ENCODE measurements at regions not wholly inside any gene's neighbourhood (a gene's known extent, or its start where the extent isn't known, plus 50 kb on each side); places are given as distances from the start of the nearest gene placed in this dataset.

- POLR2A ChIA-PET, result no interaction called here
- FAIRE-seq (no peak), ATAC-seq (no peak), DNase-seq (ENCODE audit: low read depth, low spot score) (no peak)
- no TSS peak for BruUV-seq (replicated peaks)
- no peaks in the 10 kb centered on the region for H3K4me1 ChIP-seq (ENCODE audit: control insufficient read depth, insufficient read depth, low read length)
- no peak overlapping the region for H3K9ac ChIP-seq (ENCODE audit: control insufficient read depth, insufficient read depth, low read length)
- H4K20me1 ChIP-seq (ENCODE audit: control insufficient read depth, insufficient read depth), result no peaks in the 10 kb centered on the region
- no peaks in the 10 kb centered on the region for H3K36me3 ChIP-seq (ENCODE audit: control insufficient read depth in 2 of 2, insufficient read depth in 2 of 2, low read length in 1 of 2)
- 43% methylated on average over 22 of the region's 24 CpGs for WGBS (ENCODE audit: insufficient coverage, insufficient replicate concordance, low lambda C conversion rate, missing lambda C conversion rate)
- no peak overlapping the region for H3K4me2 ChIP-seq (ENCODE audit: control insufficient read depth, insufficient read depth)
- CTCF ChIA-PET, result no interaction called here
- in situ Hi-C loops (cut with MboI), result no loop called here
- H3K4me3 ChIP-seq, result no peak overlapping the region
- SMC1A ChIA-PET (ENCODE audit: uncharacterized antibody, unreplicated experiment), result no interaction called here
- intact Hi-C loops (cut with micrococcal nuclease; ENCODE audit: unreplicated experiment), result no loop called here
- H3K27ac ChIP-seq (ENCODE audit: control insufficient read depth, insufficient read depth), result no peak overlapping the region
- H3K9me3 ChIP-seq (replicated peaks; ENCODE audit: control insufficient read depth, insufficient read depth, low read length), result no peaks in the 10 kb centered on the region; the same call in 2 of the 3 replicates
- RAD21 ChIA-PET (ENCODE audit: unreplicated experiment), result no interaction called here
- H2AFZ ChIP-seq (ENCODE audit: control insufficient read depth, low read depth, low read length), result no peak overlapping the region
- peaks cover 0 to 2% of the 10 kb centered on the region in 2 experiments for H3K27me3 ChIP-seq (replicated peaks in 1 of 2; ENCODE audit: control insufficient read depth in 2 of 2, insufficient read depth in 2 of 2, low read length in 1 of 2)
- no peaks in the 10 kb centered on the region for H3K79me2 ChIP-seq (ENCODE audit: control insufficient read depth, insufficient read depth, low read length)
- TF ChIP-seq CBX3 (IDR thresholded peaks at IDR 0.05; ENCODE audit: borderline replicate concordance, low read depth) (no peak), NFYB (IDR thresholded peaks at IDR 0.05; ENCODE audit: insufficient read depth, low read depth, low read length) (no peak), ZNF24 (IDR thresholded peaks at IDR 0.05) (no peak), RCOR1 (conservative IDR thresholded peaks at IDR 0.05; ENCODE audit: low read depth, low read length) (no peak), WRNIP1 (IDR thresholded peaks at IDR 0.05; ENCODE audit: borderline replicate concordance, low read depth, low read length) (no peak), SUZ12 (IDR thresholded peaks at IDR 0.05; ENCODE audit: unreplicated experiment) (no peak), ZNF274 (IDR thresholded peaks at IDR 0.05; ENCODE audit: insufficient read depth, insufficient read length) (no peak), SIX5 (IDR thresholded peaks at IDR 0.05; ENCODE audit: low read depth, low read length, severe bottlenecking) (no peak)
Observed at GRCh38 chr2:242027676-242028450, 158.3 kb downstream of the RTP5 start.
